ENCODE measurements at regions not wholly inside any gene's neighbourhood (a gene's known extent, or its start where the extent isn't known, plus 50 kb on each side); places are given as distances from the start of the nearest gene placed in this dataset.

GRCh38 chr5:88119535-88120125, 149.0 kb downstream of the TMEM161B start:
- no peak for DNase-seq (ENCODE audit: low spot score in 2 of 2)
- Histone ChIP-seq H3K27me3 (no peaks in the 10 kb centered on the region), H3K9me3 (peaks cover 0 to 1% (median 0%) of the 10 kb centered on the region in 4 donors), H3K27ac (no peak overlapping the region), H3K36me3 (no peaks in the 10 kb centered on the region), H3K4me3 (no peak overlapping the region), H3K4me1 (no peaks in the 10 kb centered on the region)
- 85 to 92% methylated on average over 4 of the region's 4 CpGs for WGBS, 2 donors
- TF ChIP-seq POLR2A (IDR thresholded peaks at IDR 0.05) (no peak), CTCF (IDR thresholded peaks at IDR 0.05) (no peak), EP300 (IDR thresholded peaks at IDR 0.05) (no peak)

- DNase-seq (ENCODE audit: low spot score in 2 of 2), result no peak
- no peak for TF ChIP-seq EP300 (IDR thresholded peaks at IDR 0.05)
- TF ChIP-seq CTCF (IDR thresholded peaks at IDR 0.05), result no peak
- no peaks in the 10 kb centered on the region for H3K9me3 ChIP-seq
- no peaks in the 10 kb centered on the region for H3K4me1 ChIP-seq
- WGBS, 2 donors, result 45 to 46% methylated on average over 2 of the region's 2 CpGs
- H3K36me3 ChIP-seq, result no peaks in the 10 kb centered on the region
- no peak overlapping the region for H3K27ac ChIP-seq
- no peaks in the 10 kb centered on the region for H3K27me3 ChIP-seq
- no peak overlapping the region for H3K4me3 ChIP-seq
These were observed 150.5 kb downstream of the TMEM161B start for GRCh38 chr5:88118179-88118578.

GRCh38 chr5:88117546-88117945, 151.1 kb downstream of the TMEM161B start:
- Histone ChIP-seq H3K36me3 (no peaks in the 10 kb centered on the region), H3K27me3 (no peaks in the 10 kb centered on the region), H3K9me3 (no peaks in the 10 kb centered on the region), H3K4me3 (no peak overlapping the region), H3K27ac (no peak overlapping the region), H3K4me1 (no peaks in the 10 kb centered on the region)
- no peak for TF ChIP-seq POLR2A (IDR thresholded peaks at IDR 0.05)
- no peak for TF ChIP-seq CTCF (IDR thresholded peaks at IDR 0.05)
- no peak for TF ChIP-seq EP300 (IDR thresholded peaks at IDR 0.05)
- DNase-seq (ENCODE audit: low spot score in 2 of 2), result no peak

GRCh38 chr5:88116396-88116795, 152.2 kb downstream of the TMEM161B start:
- DNase-seq (ENCODE audit: low spot score in 2 of 2), result no peak
- no peaks in the 10 kb centered on the region for H3K4me1 ChIP-seq
- TF ChIP-seq POLR2A (IDR thresholded peaks at IDR 0.05) (no peak), CTCF (IDR thresholded peaks at IDR 0.05) (no peak), EP300 (IDR thresholded peaks at IDR 0.05) (no peak)

GRCh38 chr5:88115211-88115610, 153.4 kb downstream of the TMEM161B start:
- Histone ChIP-seq H3K27me3 (no peaks in the 10 kb centered on the region), H3K4me3 (no peak overlapping the region), H3K36me3 (no peaks in the 10 kb centered on the region), H3K9me3 (no peaks in the 10 kb centered on the region), H3K27ac (no peak overlapping the region), H3K4me1 (no peaks in the 10 kb centered on the region)
- WGBS, 2 donors, result 78 to 83% methylated on average over 3 of the region's 3 CpGs
- no peak for DNase-seq (ENCODE audit: low spot score in 2 of 2)
- TF ChIP-seq EP300 (IDR thresholded peaks at IDR 0.05), result no peak
- no peak for TF ChIP-seq CTCF (IDR thresholded peaks at IDR 0.05)
- TF ChIP-seq POLR2A (IDR thresholded peaks at IDR 0.05), result no peak

More at GRCh38 chr5:88116396-88116795, 152.2 kb downstream of the TMEM161B start:
- H3K36me3 ChIP-seq, result no peaks in the 10 kb centered on the region
- H3K27ac ChIP-seq, result no peak overlapping the region
- no peaks in the 10 kb centered on the region for H3K9me3 ChIP-seq
- no peak overlapping the region for H3K4me3 ChIP-seq
- no peaks in the 10 kb centered on the region for H3K27me3 ChIP-seq

All from tibial nerve (tissue), 4 donors.